ENCODE measurements at regions not wholly inside any gene's neighbourhood (a gene's known extent, or its start where the extent isn't known, plus 50 kb on each side); places are given as distances from the start of the nearest gene placed in this dataset.
"Not testable (repeated sequence)": the region's sequence is repeated elsewhere in the genome, so short reads cannot be mapped to it uniquely, and the experiment has no call there.

GRCh38 chr18:1304392-1304992 is 399.8 kb downstream of the ADCYAP1 start:
- DNase-seq: no peak

DNA sequence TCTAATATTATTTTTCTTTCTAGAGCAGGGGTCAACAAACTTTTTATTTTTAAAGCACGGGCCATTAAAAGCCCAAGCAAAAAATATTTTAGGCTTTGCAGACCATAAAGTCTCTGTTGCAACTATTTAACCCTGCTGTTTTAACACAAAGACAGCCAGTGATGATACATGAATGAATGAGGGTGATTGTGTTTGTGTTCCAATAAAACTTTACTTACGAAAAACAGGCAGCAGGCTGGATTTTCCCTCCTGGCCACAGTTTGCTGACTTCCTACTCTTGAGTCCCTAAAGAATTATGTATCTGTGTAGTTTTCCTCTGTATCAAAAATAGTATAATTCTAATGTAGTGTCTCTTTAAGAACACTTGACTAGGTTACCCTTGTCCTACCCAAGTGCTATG is 402.0 kb downstream of the ADCYAP1 start:
- DNase-seq: no peak

- no peak for DNase-seq
These were observed 404.0 kb downstream of the ADCYAP1 start for GRCh38 chr18:1308686-1309085.

- no peak for DNase-seq
These were observed 406.7 kb downstream of the ADCYAP1 start for GRCh38 chr18:1311376-1311775.

- DNase-seq: not testable (repeated sequence)
These were observed 430.7 kb downstream of the ADCYAP1 start for GRCh38 chr18:1335345-1335744.

GRCh38 chr18:1350931-1351450 is 446.3 kb downstream of the ADCYAP1 start:
- DNase-seq: no peak

- DNase-seq: no peak
These were observed 448.4 kb downstream of the ADCYAP1 start for GRCh38 chr18:1353025-1353424.

GRCh38 chr18:1357724-1358123 is 453.1 kb downstream of the ADCYAP1 start:
- DNase-seq: no peak

DNA sequence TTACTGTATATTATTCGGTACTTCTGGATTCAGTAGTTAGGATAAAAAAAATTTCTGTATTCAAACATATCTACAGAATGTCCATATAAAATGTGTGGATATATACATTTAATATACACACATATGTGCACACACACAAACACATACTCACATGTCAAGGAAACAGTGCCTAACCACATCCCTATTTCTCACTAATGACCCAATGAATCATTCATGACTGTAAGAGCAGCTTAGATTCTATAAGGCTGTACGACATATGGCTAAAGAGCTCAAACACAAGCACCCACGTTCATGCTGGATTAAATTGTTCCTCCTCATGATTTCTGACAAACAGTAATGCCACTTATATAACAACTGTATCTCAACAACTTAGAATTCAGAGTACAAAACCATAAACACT is 457.3 kb downstream of the ADCYAP1 start:
- DNase-seq: no peak

DNA sequence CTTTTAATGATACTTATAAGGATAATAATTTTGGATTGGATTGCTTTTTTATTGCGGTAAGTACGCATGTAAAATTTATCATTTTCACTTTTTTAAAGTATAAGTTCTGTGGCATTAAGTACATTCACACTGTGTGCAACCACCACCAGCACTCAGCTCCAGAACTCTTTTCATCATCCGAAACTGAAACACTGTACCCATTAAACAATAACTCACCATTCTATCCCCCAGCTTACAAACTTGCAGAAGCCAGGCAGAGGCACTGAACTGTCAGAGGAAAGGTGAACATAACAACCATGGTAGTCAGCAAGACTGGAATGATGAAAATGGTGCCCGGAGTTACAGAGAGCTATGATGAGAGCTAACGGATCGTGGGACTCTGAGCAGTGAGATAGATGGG is 465.9 kb downstream of the ADCYAP1 start:
- DNase-seq: no peak

- DNase-seq: no peak
These were observed 467.1 kb downstream of the ADCYAP1 start for GRCh38 chr18:1371724-1372123.

GRCh38 chr18:1383465-1383864 is 478.8 kb downstream of the ADCYAP1 start:
- no peak for DNase-seq

DNA sequence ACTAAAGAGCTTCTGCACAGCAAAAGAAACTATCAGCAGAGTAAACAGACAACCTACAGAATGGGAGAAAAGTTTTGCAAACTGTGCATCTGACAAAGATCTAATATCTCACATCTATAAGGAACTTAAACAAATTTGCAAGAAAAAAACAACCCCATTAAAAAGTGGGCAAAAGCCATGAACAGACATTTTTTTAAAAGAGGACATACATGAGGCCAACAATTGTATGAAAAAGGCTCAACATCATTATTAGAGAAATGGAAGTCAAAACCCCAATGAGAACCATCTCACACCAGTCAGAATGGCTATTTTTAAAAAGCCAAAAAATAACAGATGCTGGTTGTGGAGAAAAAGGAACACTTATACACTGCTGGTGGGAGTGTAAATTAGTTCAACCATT is 483.8 kb downstream of the ADCYAP1 start:
- not testable (repeated sequence) for DNase-seq

GRCh38 chr18:1392046-1392445 is 487.4 kb downstream of the ADCYAP1 start:
- no peak for DNase-seq

- no peak for DNase-seq
These were observed 488.4 kb downstream of the ADCYAP1 start for GRCh38 chr18:1392865-1393734.

GRCh38 chr18:1393929-1394328 is 489.3 kb downstream of the ADCYAP1 start:
- DNase-seq: no peak

DNA sequence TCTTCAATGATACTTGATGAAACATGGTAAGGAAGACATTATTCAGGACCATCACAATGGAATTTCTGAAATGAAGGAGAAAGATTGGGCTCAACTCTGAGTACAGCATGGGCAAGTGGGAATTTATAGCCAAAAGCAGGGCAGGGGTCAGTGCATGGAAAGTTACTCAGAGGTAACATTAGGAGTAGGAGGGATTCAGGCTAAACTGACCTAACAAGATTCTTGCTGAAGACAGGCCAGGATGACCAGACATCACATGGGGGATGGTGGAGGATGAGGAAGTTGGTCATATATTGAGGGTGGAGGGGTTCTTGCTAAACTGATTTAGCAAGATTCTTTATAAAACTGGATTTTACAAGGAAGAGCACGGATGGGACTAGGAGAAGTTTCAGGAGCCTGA is 489.8 kb downstream of the ADCYAP1 start:
- DNase-seq: no peak

DNA sequence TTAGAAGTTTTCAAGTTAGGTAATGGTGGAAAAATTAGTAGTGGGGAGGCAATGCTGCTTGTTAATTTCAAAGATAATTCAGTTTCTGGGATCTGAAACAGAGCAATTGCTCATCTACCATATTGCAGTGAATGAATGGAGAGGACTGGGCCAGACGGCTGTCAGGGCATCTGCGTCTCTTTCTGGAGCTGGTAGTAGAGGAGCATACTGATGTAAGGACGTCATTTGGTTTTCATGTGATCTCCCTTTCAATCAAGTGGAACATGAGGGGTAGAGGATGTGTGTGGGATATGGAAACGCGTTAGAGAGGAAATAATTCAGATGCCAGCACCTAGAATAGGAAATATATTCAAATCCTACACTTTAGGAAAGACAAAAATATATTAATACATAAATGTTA is 490.3 kb downstream of the ADCYAP1 start:
- no peak for DNase-seq

DNA sequence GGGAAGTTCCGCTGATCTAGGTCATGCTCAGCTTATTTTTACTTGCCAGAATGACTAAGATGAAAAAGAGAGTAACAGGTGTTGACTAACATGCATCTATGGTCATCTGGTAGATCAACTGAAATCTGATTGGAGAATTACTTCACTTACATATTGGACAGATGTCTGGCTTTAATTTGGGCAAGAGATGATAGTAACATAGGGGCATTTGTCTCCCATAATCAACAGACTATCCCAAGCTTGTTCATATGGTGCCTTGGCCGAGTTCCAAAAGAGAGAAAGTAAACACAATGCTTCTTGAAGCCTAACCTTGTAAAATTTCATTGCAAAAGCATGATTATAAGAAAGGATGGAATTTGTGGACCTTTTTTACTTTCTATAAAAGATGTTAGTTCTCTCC is 503.7 kb downstream of the ADCYAP1 start:
- DNase-seq: no peak

- DNase-seq: no peak
These were observed 508.1 kb downstream of the ADCYAP1 start for GRCh38 chr18:1412655-1413322.

DNA sequence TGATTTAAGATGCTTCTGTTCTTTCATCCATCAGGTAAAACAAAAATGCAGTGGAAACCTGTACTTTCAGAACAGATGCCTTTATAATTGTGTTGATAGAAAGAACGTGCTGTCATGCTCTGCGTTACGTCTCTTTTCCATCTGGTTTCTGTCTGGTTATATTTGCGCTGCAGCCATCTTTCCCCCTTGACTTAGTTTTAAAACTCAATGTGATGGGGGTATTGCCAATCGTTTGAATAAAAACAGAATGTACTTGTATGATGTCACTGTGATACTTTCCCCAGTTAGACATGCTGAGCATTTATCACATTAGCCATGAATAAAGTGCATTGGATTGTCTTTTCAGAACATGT is 508.6 kb downstream of the ADCYAP1 start:
- no peak for DNase-seq

- no peak for DNase-seq
These were observed 511.4 kb downstream of the ADCYAP1 start for GRCh38 chr18:1416074-1416473.

GRCh38 chr18:1421502-1421901 is 516.8 kb downstream of the ADCYAP1 start:
- no peak for DNase-seq

- no peak for DNase-seq
These were observed 518.0 kb downstream of the ADCYAP1 start for GRCh38 chr18:1422634-1423033.
